GM18526 (cell line): ENCODE measurements at regions not wholly inside any gene's neighbourhood (a gene's known extent, or its start where the extent isn't known, plus 50 kb on each side); places are given as distances from the start of the nearest gene placed in this dataset.

ENCODE experiments used
- POLR2A ChIP-seq: IDR thresholded peaks from 3 replicates; pipeline ENCODE4 v1.6.1; 2011; ENCODE audit not compliant: insufficient read length; ENCODE audit errors: extremely low read depth

- no peak for TF ChIP-seq POLR2A
Measured at GRCh38 chr2:3062476-3063260, 314.9 kb downstream of the EIPR1 start.

- TF ChIP-seq POLR2A, result no peak
Measured at GRCh38 chr2:3060049-3060448, 317.6 kb downstream of the EIPR1 start.

- TF ChIP-seq POLR2A, result no peak
Measured at GRCh38 chr2:3059141-3059925, 318.3 kb downstream of the EIPR1 start.

GRCh38 chr2:3054066-3054465, 323.6 kb downstream of the EIPR1 start:
- TF ChIP-seq POLR2A, result no peak

GRCh38 chr2:3051266-3051665, 326.4 kb downstream of the EIPR1 start:
- no peak for TF ChIP-seq POLR2A

DNA sequence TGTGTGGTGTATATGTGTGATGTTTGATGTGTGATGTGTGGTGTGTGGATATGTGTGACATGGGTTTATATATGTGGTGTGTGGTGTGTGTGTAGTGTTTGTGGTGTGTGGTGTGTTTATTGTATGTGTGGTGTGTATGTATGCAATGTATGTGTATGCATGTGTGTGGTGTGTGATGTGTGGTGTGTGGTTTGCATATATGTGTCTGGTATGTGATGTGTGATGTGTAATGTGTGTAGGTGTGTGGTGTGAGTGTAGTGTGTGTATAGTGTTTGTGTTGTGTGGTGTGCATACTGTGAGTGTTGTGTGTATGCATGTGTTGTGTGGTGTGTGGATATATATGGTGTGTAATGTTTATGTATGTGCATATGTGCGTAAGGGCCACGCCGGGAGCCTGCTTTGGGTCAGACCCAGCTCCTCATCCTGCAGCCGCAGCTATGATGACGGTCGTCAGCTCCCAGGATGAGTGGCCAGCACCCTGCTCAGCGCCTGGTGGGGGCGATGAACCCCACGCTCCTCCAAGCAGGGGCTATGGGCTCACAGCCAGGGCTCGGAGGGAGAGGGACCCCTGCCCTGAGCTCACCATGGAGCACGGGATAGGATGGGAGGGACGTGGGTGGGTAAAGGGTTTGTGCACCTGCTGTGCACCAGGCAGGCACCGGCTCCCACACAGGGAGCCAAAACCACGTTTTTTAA, 331.3 kb downstream of the EIPR1 start:
- TF ChIP-seq POLR2A, result no peak

- no peak for TF ChIP-seq POLR2A
Measured at GRCh38 chr2:3045318-3045921, 332.2 kb downstream of the EIPR1 start.

DNA sequence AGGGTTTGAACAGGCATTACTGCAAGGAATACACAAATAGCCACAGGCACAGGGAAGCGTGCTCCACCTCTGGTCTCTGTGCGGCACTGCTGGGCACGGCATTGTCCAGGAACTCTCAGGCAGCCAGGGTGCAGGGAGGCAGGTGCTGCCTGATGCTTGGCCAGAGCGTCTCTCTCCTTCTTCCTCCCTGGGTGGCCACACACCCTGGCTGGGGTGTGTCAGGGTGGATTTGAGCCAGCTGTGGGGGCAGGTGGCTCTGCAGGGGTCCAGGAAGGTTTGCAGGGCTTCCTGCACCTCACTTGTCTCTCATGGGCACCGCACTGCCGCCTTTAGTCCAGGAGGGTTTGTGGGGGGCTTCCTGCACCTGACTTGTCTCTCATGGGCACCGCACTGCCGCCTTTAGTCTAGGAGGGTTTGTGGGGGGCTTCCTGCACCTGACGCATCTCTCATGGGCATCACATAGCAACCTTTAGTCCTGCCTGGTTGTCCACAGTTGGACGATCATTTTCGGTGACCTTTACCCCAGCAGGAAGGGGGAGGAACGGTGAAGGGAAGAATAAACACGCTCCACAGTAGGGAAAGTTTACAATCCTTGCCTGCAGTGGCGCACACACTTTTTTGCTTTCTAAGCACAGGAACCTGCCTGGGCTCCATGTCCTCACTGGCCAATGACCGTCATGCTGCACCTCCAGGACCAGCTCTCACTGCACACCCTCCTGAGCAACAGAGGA, 332.9 kb downstream of the EIPR1 start:
- TF ChIP-seq POLR2A, result no peak

DNA sequence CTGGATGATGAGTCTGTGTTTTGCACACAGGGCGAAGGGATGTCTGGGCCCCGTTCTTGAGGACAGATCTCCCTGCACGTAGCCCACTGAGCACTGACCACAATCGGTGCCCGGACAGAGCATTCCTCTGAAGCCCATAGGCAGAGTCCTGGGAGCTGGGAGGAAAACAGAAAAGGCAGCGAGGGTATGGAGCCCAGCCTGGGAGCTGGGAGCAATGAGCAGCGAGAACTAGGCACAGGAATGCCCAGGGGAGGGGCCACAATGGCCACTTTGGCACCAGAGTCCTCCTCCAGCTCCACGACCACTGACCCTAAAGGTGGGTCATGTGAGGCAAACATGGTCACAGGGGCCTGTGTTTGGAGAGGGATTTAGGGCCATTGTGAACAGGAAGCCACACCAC, 333.9 kb downstream of the EIPR1 start:
- no peak for TF ChIP-seq POLR2A

- no peak for TF ChIP-seq POLR2A
Measured at GRCh38 chr2:3042601-3043585, 334.7 kb downstream of the EIPR1 start.

DNA sequence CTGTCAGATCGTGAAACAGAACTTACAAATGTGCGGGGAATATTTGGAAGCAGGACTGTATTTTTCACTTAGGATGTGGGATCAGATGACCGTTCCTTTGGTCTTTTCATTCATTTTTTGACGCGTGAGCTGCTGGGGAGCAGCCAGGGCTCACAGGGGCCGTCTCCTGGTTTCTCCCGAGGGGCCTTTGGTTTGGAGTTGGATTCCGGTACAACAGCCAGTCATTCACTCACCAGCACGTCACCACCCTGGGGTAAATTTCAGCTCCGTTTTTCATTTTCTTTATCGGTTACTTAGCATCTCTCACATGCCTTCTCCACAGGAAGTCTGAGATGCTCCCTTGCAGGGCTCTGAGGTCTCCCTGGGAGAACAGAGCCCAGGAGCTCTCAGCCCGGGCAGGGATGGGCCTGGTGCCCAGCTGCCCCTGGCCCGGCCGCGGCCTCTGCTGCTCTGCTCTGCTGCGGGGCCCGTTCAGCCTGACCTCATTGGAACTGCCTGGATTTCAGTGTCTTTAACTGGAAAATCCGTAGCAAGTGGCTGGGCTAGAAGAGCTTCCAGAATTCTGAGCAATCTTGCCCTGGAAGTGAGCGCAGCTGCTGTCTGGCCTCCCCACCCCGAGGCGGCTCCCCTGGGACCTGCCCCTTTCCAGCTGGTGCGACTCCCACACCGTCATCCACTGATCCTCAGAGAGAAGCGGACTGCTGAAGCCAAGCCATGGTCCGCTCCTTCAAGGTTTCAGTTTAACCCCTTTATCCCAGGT, 335.6 kb downstream of the EIPR1 start:
- no peak for TF ChIP-seq POLR2A

DNA sequence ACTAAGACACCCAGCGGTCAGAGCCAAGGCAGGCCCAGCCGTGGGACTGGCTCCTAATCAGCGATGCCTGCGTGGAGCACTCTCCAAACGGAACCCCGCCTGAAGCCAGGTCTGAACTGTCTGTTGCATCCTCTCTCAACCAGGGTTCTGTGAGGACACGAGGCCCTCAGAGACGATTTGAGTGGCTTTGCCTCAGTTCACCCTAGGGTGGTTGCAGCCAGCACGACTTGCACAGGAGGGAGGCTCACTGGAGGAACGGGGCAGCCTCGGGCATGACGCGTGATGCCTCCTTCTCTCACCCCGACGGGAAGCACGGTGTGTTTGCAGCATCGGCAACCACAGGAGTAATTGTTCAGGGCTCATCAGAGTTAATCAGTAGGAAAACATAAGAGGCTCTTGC, 336.4 kb downstream of the EIPR1 start:
- no peak for TF ChIP-seq POLR2A
